OCI-LY3 (cell line): ENCODE measurements at regions not wholly inside any gene's neighbourhood (a gene's known extent, or its start where the extent isn't known, plus 50 kb on each side); places are given as distances from the start of the nearest gene placed in this dataset.

Source experiments
- CTCF ChIP-seq: fragments of 200-600, 300-600 bp; sonication (generic); IDR thresholded peaks from 2 replicates; pipeline ENCODE4 v1.5.1; 2014; ENCODE audit warnings: antibody characterized with exemption, low read length, low read depth
- EZH2phosphoT487 ChIP-seq: fragments of 200-600 bp; shearing (Covaris generic); IDR thresholded peaks from 2 replicates; pipeline ENCODE4 v1.6.1; 2018; ENCODE audit warnings: antibody characterized with exemption, mixed run types, low read depth

DNA sequence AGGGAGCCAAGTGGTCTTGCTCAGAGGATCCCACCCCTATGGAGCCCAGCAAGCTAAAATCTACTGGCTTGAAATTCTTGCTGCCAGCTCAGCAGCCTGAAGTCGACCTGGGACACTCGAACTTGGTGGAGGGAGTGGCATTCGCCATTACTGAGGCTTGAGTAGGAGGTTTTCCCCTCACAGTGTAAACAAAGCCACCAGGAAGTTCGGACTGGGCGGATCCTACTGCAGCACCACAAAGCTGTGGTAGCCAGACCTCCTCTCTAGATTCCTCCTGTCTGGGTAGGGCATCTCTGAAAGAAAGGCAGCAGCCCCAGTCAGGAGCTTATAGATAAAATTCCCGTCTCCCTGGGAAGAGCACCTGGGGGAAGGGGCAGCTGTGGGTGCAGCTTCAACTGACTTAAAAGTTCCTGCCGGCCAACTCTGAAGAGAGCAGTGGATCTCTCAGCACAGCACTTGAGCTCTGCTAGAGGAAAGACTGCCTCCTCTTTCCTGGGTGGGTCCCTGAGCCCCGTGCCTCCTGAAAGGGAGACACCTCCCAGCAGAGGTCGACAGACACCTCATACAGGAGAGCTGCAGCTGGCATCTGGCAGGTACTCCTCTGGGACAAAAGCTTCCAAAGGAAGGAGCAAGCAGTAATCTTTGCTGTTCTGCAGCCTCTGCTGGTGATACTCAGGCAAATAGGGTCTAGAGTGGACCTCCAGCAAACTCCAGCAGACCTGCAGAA, 576.3 kb upstream of the NECTIN3 start:
- TF ChIP-seq CTCF (no peak), EZH2phosphoT487 (no peak)
